Iris pigment epithelial cell (primary cell): ENCODE measurements at regions not wholly inside any gene's neighbourhood (a gene's known extent, or its start where the extent isn't known, plus 50 kb on each side); places are given as distances from the start of the nearest gene placed in this dataset.
"Not testable (repeated sequence)": the region's sequence is repeated elsewhere in the genome, so short reads cannot be mapped to it uniquely, and the experiment has no call there.

Experiments used
- DNase-seq: peaks from one replicate; pipeline ENCODE4 v3.0.0-alpha.2; 2011; ENCODE audit warnings: low read depth

GRCh38 chr4:72942565-72942964, 127.0 kb downstream of the COX18 start:
- no peak for DNase-seq

GRCh38 chr4:72938516-72938915, 131.0 kb downstream of the COX18 start:
- DNase-seq: no peak

GRCh38 chr4:72935462-72935861, 134.1 kb downstream of the COX18 start:
- no peak for DNase-seq

- no peak for DNase-seq
These were observed 136.5 kb downstream of the COX18 start for GRCh38 chr4:72933029-72933428.

GRCh38 chr4:72931346-72931745, 138.2 kb downstream of the COX18 start:
- no peak for DNase-seq

- DNase-seq: not testable (repeated sequence)
These were observed 139.8 kb downstream of the COX18 start for GRCh38 chr4:72929596-72930274.

- no peak for DNase-seq
These were observed 144.7 kb downstream of the COX18 start for GRCh38 chr4:72924814-72925213.

GRCh38 chr4:72919937-72920336, 149.6 kb downstream of the COX18 start:
- DNase-seq: peak; percentile 25

- DNase-seq: no peak
These were observed 150.1 kb downstream of the COX18 start for GRCh38 chr4:72919464-72919863.

- no peak for DNase-seq
These were observed 151.2 kb downstream of the COX18 start for GRCh38 chr4:72918362-72918761.

GRCh38 chr4:72911316-72911715, 158.2 kb downstream of the COX18 start:
- no peak for DNase-seq

- DNase-seq: no peak
These were observed 160.1 kb downstream of the COX18 start for GRCh38 chr4:72909461-72909860.

GRCh38 chr4:72902354-72902753, 167.2 kb downstream of the COX18 start:
- DNase-seq: no peak

- DNase-seq: no peak
These were observed 168.0 kb downstream of the COX18 start for GRCh38 chr4:72901553-72901952.

- DNase-seq: no peak
These were observed 168.6 kb downstream of the COX18 start for GRCh38 chr4:72900952-72901351.

- DNase-seq: no peak
These were observed 169.9 kb downstream of the COX18 start for GRCh38 chr4:72899621-72900020.

GRCh38 chr4:72899214-72899613, 170.3 kb downstream of the COX18 start:
- no peak for DNase-seq

- peak; percentile 91 for DNase-seq
These were observed 173.0 kb downstream of the COX18 start for GRCh38 chr4:72896515-72896914.

GRCh38 chr4:72895408-72895807, 174.1 kb downstream of the COX18 start:
- DNase-seq: peak; percentile 43

GRCh38 chr4:72893354-72894066, 176.0 kb downstream of the COX18 start:
- no peak for DNase-seq

GRCh38 chr4:72888331-72888730, 181.2 kb downstream of the COX18 start:
- no peak for DNase-seq

- no peak for DNase-seq
These were observed 182.4 kb downstream of the COX18 start for GRCh38 chr4:72887152-72887551.

- DNase-seq: no peak
These were observed 182.9 kb downstream of the COX18 start for GRCh38 chr4:72886602-72887001.

- not testable (repeated sequence) for DNase-seq
These were observed 185.3 kb downstream of the COX18 start for GRCh38 chr4:72884225-72884624.
